ENCODE measurements at regions not wholly inside any gene's neighbourhood (a gene's known extent, or its start where the extent isn't known, plus 50 kb on each side); places are given as distances from the start of the nearest gene placed in this dataset.

GRCh38 chr12:91871751-91872150, 273.9 kb downstream of the BTG1 start:
- Histone ChIP-seq H3K4me3 (ENCODE audit: insufficient read length, low read depth) (no peak overlapping the region), H3K9me3 (ENCODE audit: insufficient read depth, low read length) (no peaks in the 10 kb centered on the region), H3K9ac (ENCODE audit: insufficient read length, low read depth) (no peak overlapping the region), H3K36me3 (ENCODE audit: insufficient read depth, insufficient read length, low read length) (no peaks in the 10 kb centered on the region), H3K27me3 (ENCODE audit: insufficient read depth, insufficient read length) (no peaks in the 10 kb centered on the region), H3K4me1 (ENCODE audit: insufficient read depth, insufficient read length) (no peaks in the 10 kb centered on the region)
- no peak for DNase-seq (ENCODE audit: low read depth, low spot score)
- TF ChIP-seq YY1 (IDR thresholded peaks at IDR 0.05; ENCODE audit: insufficient read depth, insufficient read length) (no peak), SUZ12 (IDR thresholded peaks at IDR 0.05; ENCODE audit: extremely low read depth, insufficient read depth, insufficient read length) (no peak), ZNF274 (IDR thresholded peaks at IDR 0.05; ENCODE audit: low read depth, low read length) (no peak)

GRCh38 chr12:91870872-91871707, 274.6 kb downstream of the BTG1 start:
- no peaks in the 10 kb centered on the region for H3K9me3 ChIP-seq (ENCODE audit: insufficient read depth, low read length)
- H3K36me3 ChIP-seq (ENCODE audit: insufficient read depth, insufficient read length, low read length): no peaks in the 10 kb centered on the region
- no peak overlapping the region for H3K9ac ChIP-seq (ENCODE audit: insufficient read length, low read depth)
- H3K4me3 ChIP-seq (ENCODE audit: insufficient read length, low read depth): no peak overlapping the region
- H3K4me1 ChIP-seq (ENCODE audit: insufficient read depth, insufficient read length): no peaks in the 10 kb centered on the region
- no peak for DNase-seq (ENCODE audit: low read depth, low spot score)
- no peaks in the 10 kb centered on the region for H3K27me3 ChIP-seq (ENCODE audit: insufficient read depth, insufficient read length)
- TF ChIP-seq ZNF274 (IDR thresholded peaks at IDR 0.05; ENCODE audit: low read depth, low read length) (no peak), YY1 (IDR thresholded peaks at IDR 0.05; ENCODE audit: insufficient read depth, insufficient read length) (no peak), SUZ12 (IDR thresholded peaks at IDR 0.05; ENCODE audit: extremely low read depth, insufficient read depth, insufficient read length) (no peak)

GRCh38 chr12:91868054-91868453, 277.6 kb downstream of the BTG1 start:
- Histone ChIP-seq H3K36me3 (ENCODE audit: insufficient read depth, insufficient read length, low read length) (no peaks in the 10 kb centered on the region), H3K9me3 (ENCODE audit: insufficient read depth, low read length) (no peaks in the 10 kb centered on the region), H3K27me3 (ENCODE audit: insufficient read depth, insufficient read length) (no peaks in the 10 kb centered on the region), H3K9ac (ENCODE audit: insufficient read length, low read depth) (no peak overlapping the region), H3K4me3 (ENCODE audit: insufficient read length, low read depth) (no peak overlapping the region), H3K4me1 (ENCODE audit: insufficient read depth, insufficient read length) (no peaks in the 10 kb centered on the region)
- DNase-seq (ENCODE audit: low read depth, low spot score): no peak
- TF ChIP-seq ZNF274 (IDR thresholded peaks at IDR 0.05; ENCODE audit: low read depth, low read length): no peak
- TF ChIP-seq YY1 (IDR thresholded peaks at IDR 0.05; ENCODE audit: insufficient read depth, insufficient read length): no peak
- TF ChIP-seq SUZ12 (IDR thresholded peaks at IDR 0.05; ENCODE audit: extremely low read depth, insufficient read depth, insufficient read length): no peak

- H3K4me3 ChIP-seq (ENCODE audit: insufficient read length, low read depth): no peak overlapping the region
- TF ChIP-seq YY1 (IDR thresholded peaks at IDR 0.05; ENCODE audit: insufficient read depth, insufficient read length) (no peak), ZNF274 (IDR thresholded peaks at IDR 0.05; ENCODE audit: low read depth, low read length) (no peak), SUZ12 (IDR thresholded peaks at IDR 0.05; ENCODE audit: extremely low read depth, insufficient read depth, insufficient read length) (no peak)
- no peaks in the 10 kb centered on the region for H3K4me1 ChIP-seq (ENCODE audit: insufficient read depth, insufficient read length)
- no peak for DNase-seq (ENCODE audit: low read depth, low spot score)
- H3K9me3 ChIP-seq (ENCODE audit: insufficient read depth, low read length): no peaks in the 10 kb centered on the region
- no peaks in the 10 kb centered on the region for H3K36me3 ChIP-seq (ENCODE audit: insufficient read depth, insufficient read length, low read length)
- no peaks in the 10 kb centered on the region for H3K27me3 ChIP-seq (ENCODE audit: insufficient read depth, insufficient read length)
- H3K9ac ChIP-seq (ENCODE audit: insufficient read length, low read depth): no peak overlapping the region
Observed at GRCh38 chr12:91866566-91866965, 279.1 kb downstream of the BTG1 start.

- no peak for TF ChIP-seq YY1 (IDR thresholded peaks at IDR 0.05; ENCODE audit: insufficient read depth, insufficient read length)
- TF ChIP-seq SUZ12 (IDR thresholded peaks at IDR 0.05; ENCODE audit: extremely low read depth, insufficient read depth, insufficient read length): no peak
- TF ChIP-seq ZNF274 (IDR thresholded peaks at IDR 0.05; ENCODE audit: low read depth, low read length): no peak
- Histone ChIP-seq H3K9me3 (ENCODE audit: insufficient read depth, low read length) (no peaks in the 10 kb centered on the region), H3K27me3 (ENCODE audit: insufficient read depth, insufficient read length) (no peaks in the 10 kb centered on the region), H3K9ac (ENCODE audit: insufficient read length, low read depth) (no peak overlapping the region), H3K4me3 (ENCODE audit: insufficient read length, low read depth) (no peak overlapping the region), H3K36me3 (ENCODE audit: insufficient read depth, insufficient read length, low read length) (no peaks in the 10 kb centered on the region), H3K4me1 (ENCODE audit: insufficient read depth, insufficient read length) (no peaks in the 10 kb centered on the region)
- DNase-seq (ENCODE audit: low read depth, low spot score): no peak
Observed at GRCh38 chr12:91863702-91864101, 281.9 kb downstream of the BTG1 start.

GRCh38 chr12:91861554-91861953, 284.1 kb downstream of the BTG1 start:
- no peak overlapping the region for H3K9ac ChIP-seq (ENCODE audit: insufficient read length, low read depth)
- H3K27me3 ChIP-seq (ENCODE audit: insufficient read depth, insufficient read length): no peaks in the 10 kb centered on the region
- no peaks in the 10 kb centered on the region for H3K36me3 ChIP-seq (ENCODE audit: insufficient read depth, insufficient read length, low read length)
- H3K4me3 ChIP-seq (ENCODE audit: insufficient read length, low read depth): no peak overlapping the region
- H3K9me3 ChIP-seq (ENCODE audit: insufficient read depth, low read length): no peaks in the 10 kb centered on the region
- H3K4me1 ChIP-seq (ENCODE audit: insufficient read depth, insufficient read length): no peaks in the 10 kb centered on the region
- no peak for DNase-seq (ENCODE audit: low read depth, low spot score)
- no peak for TF ChIP-seq ZNF274 (IDR thresholded peaks at IDR 0.05; ENCODE audit: low read depth, low read length)
- TF ChIP-seq YY1 (IDR thresholded peaks at IDR 0.05; ENCODE audit: insufficient read depth, insufficient read length): no peak
- TF ChIP-seq SUZ12 (IDR thresholded peaks at IDR 0.05; ENCODE audit: extremely low read depth, insufficient read depth, insufficient read length): no peak

GRCh38 chr12:91859347-91859746, 286.3 kb downstream of the BTG1 start:
- no peak for DNase-seq (ENCODE audit: low read depth, low spot score)
- Histone ChIP-seq H3K4me3 (ENCODE audit: insufficient read length, low read depth) (no peak overlapping the region), H3K4me1 (ENCODE audit: insufficient read depth, insufficient read length) (no peaks in the 10 kb centered on the region), H3K36me3 (ENCODE audit: insufficient read depth, insufficient read length, low read length) (no peaks in the 10 kb centered on the region), H3K9ac (ENCODE audit: insufficient read length, low read depth) (no peak overlapping the region), H3K27me3 (ENCODE audit: insufficient read depth, insufficient read length) (no peaks in the 10 kb centered on the region), H3K9me3 (ENCODE audit: insufficient read depth, low read length) (no peaks in the 10 kb centered on the region)
- no peak for TF ChIP-seq ZNF274 (IDR thresholded peaks at IDR 0.05; ENCODE audit: low read depth, low read length)
- no peak for TF ChIP-seq YY1 (IDR thresholded peaks at IDR 0.05; ENCODE audit: insufficient read depth, insufficient read length)
- no peak for TF ChIP-seq SUZ12 (IDR thresholded peaks at IDR 0.05; ENCODE audit: extremely low read depth, insufficient read depth, insufficient read length)
